Suprapubic skin (tissue), 4 donors: ENCODE measurements at regions not wholly inside any gene's neighbourhood (a gene's known extent, or its start where the extent isn't known, plus 50 kb on each side); places are given as distances from the start of the nearest gene placed in this dataset.

Experiments used
- POLR2A ChIP-seq, 2 donors: fragments of 450-650 bp; IDR thresholded peaks; one replicate each; pipeline ENCODE4 v1.6.1; 2017; ENCODE audit warnings: antibody characterized with exemption in 2 of 2, mild to moderate bottlenecking in 2 of 2, moderate library complexity in 2 of 2
- POLR2AphosphoS5 ChIP-seq, 3 donors: sonication (generic); formaldehyde crosslinking; IDR thresholded peaks; one replicate each; pipeline ENCODE4 v1.6.1; 2017; ENCODE audit warnings: antibody characterized with exemption in 3 of 3
- TF ChIP-seq, protein P1 (sequence below), 2 donors: fragments of 200-600 bp in 1 of 2; fragments of 450-650 bp in 1 of 2; sonication (generic) in 1 of 2; IDR thresholded peaks; one replicate each; pipeline ENCODE4 v1.5.1; 2016 to 2019; ENCODE audit warnings: antibody characterized with exemption in 2 of 2, mild to moderate bottlenecking in 1 of 2, moderate library complexity in 1 of 2

- no peak for TF ChIP-seq POLR2A (IDR thresholded peaks at IDR 0.05)
- TF ChIP-seq, protein P1, sequence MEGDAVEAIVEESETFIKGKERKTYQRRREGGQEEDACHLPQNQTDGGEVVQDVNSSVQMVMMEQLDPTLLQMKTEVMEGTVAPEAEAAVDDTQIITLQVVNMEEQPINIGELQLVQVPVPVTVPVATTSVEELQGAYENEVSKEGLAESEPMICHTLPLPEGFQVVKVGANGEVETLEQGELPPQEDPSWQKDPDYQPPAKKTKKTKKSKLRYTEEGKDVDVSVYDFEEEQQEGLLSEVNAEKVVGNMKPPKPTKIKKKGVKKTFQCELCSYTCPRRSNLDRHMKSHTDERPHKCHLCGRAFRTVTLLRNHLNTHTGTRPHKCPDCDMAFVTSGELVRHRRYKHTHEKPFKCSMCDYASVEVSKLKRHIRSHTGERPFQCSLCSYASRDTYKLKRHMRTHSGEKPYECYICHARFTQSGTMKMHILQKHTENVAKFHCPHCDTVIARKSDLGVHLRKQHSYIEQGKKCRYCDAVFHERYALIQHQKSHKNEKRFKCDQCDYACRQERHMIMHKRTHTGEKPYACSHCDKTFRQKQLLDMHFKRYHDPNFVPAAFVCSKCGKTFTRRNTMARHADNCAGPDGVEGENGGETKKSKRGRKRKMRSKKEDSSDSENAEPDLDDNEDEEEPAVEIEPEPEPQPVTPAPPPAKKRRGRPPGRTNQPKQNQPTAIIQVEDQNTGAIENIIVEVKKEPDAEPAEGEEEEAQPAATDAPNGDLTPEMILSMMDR (IDR thresholded peaks at IDR 0.05) = no peak
- no peak for TF ChIP-seq POLR2AphosphoS5 (IDR thresholded peaks at IDR 0.05)
These were observed 626.1 kb downstream of the DACH1 start for GRCh38 chr13:71240911-71241310.
